NCI-H526 (cell line): ENCODE measurements at regions not wholly inside any gene's neighbourhood (a gene's known extent, or its start where the extent isn't known, plus 50 kb on each side); places are given as distances from the start of the nearest gene placed in this dataset.

Source experiments
- DNase-seq, 2 experiments: peaks; one replicate each; lab custom pipeline; 2025; lab: John Stamatoyannopoulos, UW

- no peak for DNase-seq
Measured at GRCh38 chr2:21393173-21393572, 269.4 kb downstream of the TDRD15 start.

GRCh38 chr2:21395366-21395765 is 271.6 kb downstream of the TDRD15 start:
- peak in 1 of 2 experiments; percentile 55 for DNase-seq

GRCh38 chr2:21396252-21396651 is 272.5 kb downstream of the TDRD15 start:
- DNase-seq = no peak

GRCh38 chr2:21401022-21401698 is 277.4 kb downstream of the TDRD15 start:
- no peak for DNase-seq

- no peak for DNase-seq
Measured at GRCh38 chr2:21404137-21404536, 280.4 kb downstream of the TDRD15 start.

GRCh38 chr2:21404827-21405625 is 281.3 kb downstream of the TDRD15 start:
- no peak for DNase-seq

- DNase-seq = no peak
Measured at GRCh38 chr2:21406386-21406785, 282.6 kb downstream of the TDRD15 start.

GRCh38 chr2:21406911-21407310 is 283.1 kb downstream of the TDRD15 start:
- DNase-seq = peak; percentile 90 to 93

- no peak for DNase-seq
Measured at GRCh38 chr2:21407851-21408250, 284.1 kb downstream of the TDRD15 start.

GRCh38 chr2:21411741-21412140 is 288.0 kb downstream of the TDRD15 start:
- no peak for DNase-seq

- peak; percentile 45 to 65 for DNase-seq
Measured at GRCh38 chr2:21412944-21413443, 289.2 kb downstream of the TDRD15 start.

- DNase-seq = peak in 1 of 2 experiments; percentile 10
Measured at GRCh38 chr2:21415234-21415633, 291.5 kb downstream of the TDRD15 start.

GRCh38 chr2:21416226-21416625 is 292.5 kb downstream of the TDRD15 start:
- no peak for DNase-seq

GRCh38 chr2:21418456-21418855 is 294.7 kb downstream of the TDRD15 start:
- DNase-seq = no peak

GRCh38 chr2:21420553-21421335 is 297.0 kb downstream of the TDRD15 start:
- DNase-seq = no peak

GRCh38 chr2:21422050-21422449 is 298.3 kb downstream of the TDRD15 start:
- DNase-seq = peak in 1 of 2 experiments; percentile 80

GRCh38 chr2:21422724-21423522 is 299.2 kb downstream of the TDRD15 start:
- DNase-seq = peak in 1 of 2 experiments; percentile 10

GRCh38 chr2:21423854-21424253 is 300.1 kb downstream of the TDRD15 start:
- DNase-seq = no peak

GRCh38 chr2:21424375-21424774 is 300.6 kb downstream of the TDRD15 start:
- no peak for DNase-seq

GRCh38 chr2:21427606-21428005 is 303.8 kb downstream of the TDRD15 start:
- DNase-seq = no peak

- no peak for DNase-seq
Measured at GRCh38 chr2:21428754-21429153, 305.0 kb downstream of the TDRD15 start.

GRCh38 chr2:21429747-21430146 is 306.0 kb downstream of the TDRD15 start:
- no peak for DNase-seq
